ENCODE measurements at regions not wholly inside any gene's neighbourhood (a gene's known extent, or its start where the extent isn't known, plus 50 kb on each side); places are given as distances from the start of the nearest gene placed in this dataset.
A peak's percentile ranks its signal among the peaks of the same experiment; 100 is the strongest.

DNA sequence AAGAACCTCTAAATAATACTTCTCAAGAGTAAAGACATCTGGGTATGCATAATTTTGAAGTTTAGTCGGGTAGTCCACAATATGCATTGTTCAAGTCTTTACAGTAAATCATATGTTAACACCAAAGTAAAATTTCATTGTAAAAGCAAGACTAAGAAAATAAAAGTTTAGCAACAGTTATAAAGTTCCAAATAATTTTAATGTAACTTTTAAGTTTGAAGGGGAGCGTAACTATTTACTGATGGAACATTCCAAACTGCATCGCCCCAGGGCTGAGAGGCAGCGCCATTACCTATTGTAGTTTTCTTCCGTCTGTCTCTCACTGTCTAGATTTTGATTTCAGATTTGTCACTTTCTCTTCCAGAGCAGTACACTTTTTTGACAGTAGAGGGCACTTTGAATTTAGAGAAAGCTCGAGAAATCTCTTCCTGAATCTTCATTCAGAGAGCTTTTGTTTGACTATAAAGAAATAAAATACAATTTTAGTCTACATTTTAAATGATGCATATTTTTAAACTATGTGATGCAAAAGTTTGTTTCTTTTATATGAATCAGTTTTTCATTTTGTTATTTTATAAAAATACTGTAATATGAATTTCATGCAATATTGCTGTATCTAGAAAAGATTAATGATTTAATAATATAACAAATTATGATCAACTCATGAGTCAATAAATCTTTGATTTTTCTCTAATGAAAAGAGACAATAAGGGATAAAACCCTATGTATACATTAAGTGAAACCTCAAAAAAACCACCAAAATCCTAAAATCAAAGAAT, 389.8 kb downstream of the FIGN start:
- TF ChIP-seq, protein P1, sequence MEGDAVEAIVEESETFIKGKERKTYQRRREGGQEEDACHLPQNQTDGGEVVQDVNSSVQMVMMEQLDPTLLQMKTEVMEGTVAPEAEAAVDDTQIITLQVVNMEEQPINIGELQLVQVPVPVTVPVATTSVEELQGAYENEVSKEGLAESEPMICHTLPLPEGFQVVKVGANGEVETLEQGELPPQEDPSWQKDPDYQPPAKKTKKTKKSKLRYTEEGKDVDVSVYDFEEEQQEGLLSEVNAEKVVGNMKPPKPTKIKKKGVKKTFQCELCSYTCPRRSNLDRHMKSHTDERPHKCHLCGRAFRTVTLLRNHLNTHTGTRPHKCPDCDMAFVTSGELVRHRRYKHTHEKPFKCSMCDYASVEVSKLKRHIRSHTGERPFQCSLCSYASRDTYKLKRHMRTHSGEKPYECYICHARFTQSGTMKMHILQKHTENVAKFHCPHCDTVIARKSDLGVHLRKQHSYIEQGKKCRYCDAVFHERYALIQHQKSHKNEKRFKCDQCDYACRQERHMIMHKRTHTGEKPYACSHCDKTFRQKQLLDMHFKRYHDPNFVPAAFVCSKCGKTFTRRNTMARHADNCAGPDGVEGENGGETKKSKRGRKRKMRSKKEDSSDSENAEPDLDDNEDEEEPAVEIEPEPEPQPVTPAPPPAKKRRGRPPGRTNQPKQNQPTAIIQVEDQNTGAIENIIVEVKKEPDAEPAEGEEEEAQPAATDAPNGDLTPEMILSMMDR (IDR thresholded peaks at IDR 0.05; ENCODE audit: low read depth, low read length, missing control alignments) = peak; percentile 65
- DNase-seq (ENCODE audit: low read depth) = peak; percentile 21

DNA sequence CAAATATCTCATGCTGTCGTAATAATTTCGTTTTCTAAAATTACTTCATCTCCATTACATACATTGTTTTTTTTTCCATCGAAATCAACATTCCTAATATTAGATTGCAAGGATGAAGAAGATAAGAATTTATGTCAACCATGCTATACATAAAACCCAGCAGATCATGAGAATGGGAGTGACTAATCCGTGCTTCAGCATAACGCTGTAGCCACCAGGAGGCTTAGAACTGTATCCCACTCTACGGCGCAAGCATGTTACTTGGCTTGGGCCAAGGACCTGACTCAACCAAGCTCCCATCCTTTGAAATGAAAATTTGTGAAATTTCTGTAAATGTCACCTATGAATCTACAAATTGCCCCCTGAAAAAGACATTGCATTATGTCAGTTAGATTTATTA, 392.5 kb downstream of the FIGN start:
- DNase-seq (ENCODE audit: low read depth) = no peak
- H3K4me3 ChIP-seq (ENCODE audit: low read depth, low read length) = no peak overlapping the region
- TF ChIP-seq, protein P1 (IDR thresholded peaks at IDR 0.05; ENCODE audit: low read depth, low read length, missing control alignments) = no peak

More for the DNA sequence above, 389.8 kb downstream of the FIGN start:
- no peak overlapping the region for H3K4me3 ChIP-seq (ENCODE audit: low read depth, low read length)

DNA sequence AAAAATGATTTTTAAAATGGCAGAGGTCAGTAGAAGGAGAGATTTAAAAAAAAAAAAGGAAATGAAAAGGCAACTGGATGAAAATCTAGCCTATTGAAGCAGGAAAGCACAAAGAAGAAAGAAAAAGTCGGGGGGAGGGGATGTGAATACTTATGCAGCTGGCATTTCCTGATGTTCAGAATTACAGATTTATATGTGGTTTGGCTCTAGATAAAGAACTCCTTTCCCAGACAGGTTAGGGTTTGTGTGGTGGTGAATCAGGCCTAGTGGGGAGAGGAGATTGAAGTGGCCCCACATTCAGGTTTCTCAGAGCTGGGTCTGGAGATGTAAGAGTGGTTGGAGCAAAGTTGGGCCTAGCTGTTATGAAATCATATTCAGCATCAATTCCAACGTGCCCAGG, 394.4 kb downstream of the FIGN start:
- TF ChIP-seq, protein P1 (IDR thresholded peaks at IDR 0.05; ENCODE audit: low read depth, low read length, missing control alignments) = no peak
- DNase-seq (ENCODE audit: low read depth) = no peak
- no peak overlapping the region for H3K4me3 ChIP-seq (ENCODE audit: low read depth, low read length)

DNA sequence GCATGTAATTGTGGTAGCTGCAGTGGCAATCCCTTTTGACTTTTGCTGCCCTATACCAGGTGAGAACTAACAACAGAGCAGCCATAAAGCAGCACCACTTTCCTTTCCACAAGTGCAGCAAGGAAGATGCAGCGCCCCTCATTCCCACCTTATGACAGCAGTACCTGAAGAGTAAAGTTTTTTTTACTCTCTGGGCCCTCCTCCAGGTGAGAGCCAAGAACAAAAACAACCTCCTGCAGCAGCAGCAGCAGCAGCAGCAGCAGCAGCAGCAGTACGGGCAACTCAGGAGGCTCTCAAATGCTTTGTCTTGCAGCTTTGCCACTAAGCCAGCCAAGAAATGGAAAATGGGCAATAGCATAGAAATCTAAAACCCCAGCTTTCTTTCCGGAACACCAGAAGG, 397.5 kb downstream of the FIGN start:
- no peak for DNase-seq (ENCODE audit: low read depth)
- TF ChIP-seq, protein P1 (IDR thresholded peaks at IDR 0.05; ENCODE audit: low read depth, low read length, missing control alignments) = peak; percentile 0
- H3K4me3 ChIP-seq (ENCODE audit: low read depth, low read length) = no peak overlapping the region

DNA sequence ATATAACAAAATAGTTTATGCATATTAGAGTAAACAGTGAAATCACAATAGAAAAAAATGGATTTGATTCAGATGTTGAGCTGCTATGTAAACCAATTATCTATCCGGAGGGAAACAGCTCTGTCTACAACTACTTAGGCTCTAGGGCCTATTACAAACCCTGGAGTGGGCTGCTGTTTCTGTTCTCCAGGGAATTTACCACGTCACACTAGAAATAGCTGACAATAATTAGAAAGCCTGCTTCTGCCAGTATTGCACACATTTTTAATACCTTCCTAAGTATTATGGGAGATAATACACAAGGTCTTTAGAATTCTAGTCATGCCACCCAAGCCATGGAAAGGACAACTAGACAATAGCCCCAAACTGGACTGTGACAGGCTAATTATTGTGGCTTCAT, 411.1 kb downstream of the FIGN start:
- no peak for DNase-seq (ENCODE audit: low read depth)
- H3K4me3 ChIP-seq (ENCODE audit: low read depth, low read length) = no peak overlapping the region
- TF ChIP-seq, protein P1 (IDR thresholded peaks at IDR 0.05; ENCODE audit: low read depth, low read length, missing control alignments) = no peak

DNA sequence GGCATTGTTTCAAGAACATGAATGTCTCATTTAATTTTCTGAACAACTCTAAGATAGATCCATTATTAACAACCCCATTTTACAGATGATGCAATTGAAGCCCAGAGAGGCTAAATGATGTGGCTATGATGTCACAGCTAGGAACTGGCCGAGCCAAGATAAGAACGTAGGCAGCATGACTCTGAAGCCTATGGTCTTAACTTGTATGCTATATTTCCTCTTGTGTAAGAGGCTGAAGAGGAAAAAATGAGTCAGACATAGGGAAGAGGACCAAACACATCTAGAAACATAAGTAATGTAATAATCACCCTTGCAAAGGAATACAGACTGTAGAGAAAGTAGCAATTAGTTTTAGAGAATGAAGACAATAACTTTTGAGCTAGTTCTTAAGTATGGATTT, 416.8 kb downstream of the FIGN start:
- TF ChIP-seq, protein P1 (IDR thresholded peaks at IDR 0.05; ENCODE audit: low read depth, low read length, missing control alignments) = no peak
- no peak for DNase-seq (ENCODE audit: low read depth)
- H3K4me3 ChIP-seq (ENCODE audit: low read depth, low read length) = no peak overlapping the region

DNA sequence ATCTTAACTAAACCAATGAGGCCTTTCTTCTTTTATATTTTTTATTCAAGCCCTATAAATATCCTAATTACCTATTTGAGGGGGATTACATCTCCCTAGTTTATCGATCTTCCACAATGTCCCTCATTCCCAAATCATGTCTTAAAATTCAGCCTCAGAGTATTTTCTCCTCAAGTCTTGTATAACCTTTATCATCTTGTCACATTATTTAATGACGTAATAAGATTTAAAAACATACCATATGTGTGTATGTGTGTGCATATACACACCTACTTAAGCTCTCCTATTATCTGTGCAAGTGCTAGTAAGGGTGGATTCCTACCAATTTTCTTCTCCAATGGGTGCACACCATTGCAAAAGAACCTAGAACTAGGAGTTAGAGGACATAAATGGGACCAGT, 421.1 kb downstream of the FIGN start:
- TF ChIP-seq, protein P1 (IDR thresholded peaks at IDR 0.05; ENCODE audit: low read depth, low read length, missing control alignments) = no peak
- no peak for DNase-seq (ENCODE audit: low read depth)
- no peak overlapping the region for H3K4me3 ChIP-seq (ENCODE audit: low read depth, low read length)
